ENCODE measurements at regions not wholly inside any gene's neighbourhood (a gene's known extent, or its start where the extent isn't known, plus 50 kb on each side); places are given as distances from the start of the nearest gene placed in this dataset.
"Not testable (repeated sequence)": the region's sequence is repeated elsewhere in the genome, so short reads cannot be mapped to it uniquely, and the experiment has no call there.

- Mint-ChIP-seq H3K36me3 (ENCODE audit: low read depth) (no peaks in the 10 kb centered on the region), H3K27me3 (ENCODE audit: low read depth) (peaks cover 8% of the 10 kb centered on the region), H3K27ac (no peak overlapping the region), H3K4me3 (no peak overlapping the region), H3K9me3 (no peaks in the 10 kb centered on the region), H3K4me1 (ENCODE audit: low read depth) (no peaks in the 10 kb centered on the region)
- intact Hi-C loops (cut with micrococcal nuclease): no loop called here
- DNase-seq: no peak
- CTCF ChIA-PET: no interaction called here
Measured at GRCh38 chr3:11898611-11899325, 52.1 kb upstream of the TAMM41 start.

GRCh38 chr3:11899389-11899788 lies 52.7 kb upstream of the TAMM41 start:
- DNase-seq; CTCF ChIA-PET; H3K4me1 Mint-ChIP-seq (ENCODE audit: low read depth); intact Hi-C loops (cut with micrococcal nuclease); H3K27ac Mint-ChIP-seq; H3K4me3 Mint-ChIP-seq; H3K27me3 Mint-ChIP-seq (ENCODE audit: low read depth); H3K36me3 Mint-ChIP-seq (ENCODE audit: low read depth); H3K9me3 Mint-ChIP-seq: not testable (repeated sequence)

GRCh38 chr3:11899826-11900225 lies 53.1 kb upstream of the TAMM41 start:
- no peak overlapping the region for H3K27ac Mint-ChIP-seq
- H3K9me3 Mint-ChIP-seq: no peaks in the 10 kb centered on the region
- CTCF ChIA-PET: no interaction called here
- H3K27me3 Mint-ChIP-seq (ENCODE audit: low read depth): peaks cover 3% of the 10 kb centered on the region
- no peak for DNase-seq
- intact Hi-C loops (cut with micrococcal nuclease): no loop called here
- no peaks in the 10 kb centered on the region for H3K36me3 Mint-ChIP-seq (ENCODE audit: low read depth)
- H3K4me1 Mint-ChIP-seq (ENCODE audit: low read depth): no peaks in the 10 kb centered on the region
- no peak overlapping the region for H3K4me3 Mint-ChIP-seq

- Mint-ChIP-seq H3K36me3 (ENCODE audit: low read depth) (no peaks in the 10 kb centered on the region), H3K4me1 (ENCODE audit: low read depth) (no peaks in the 10 kb centered on the region), H3K9me3 (no peaks in the 10 kb centered on the region), H3K4me3 (no peak overlapping the region), H3K27ac (no peak overlapping the region), H3K27me3 (ENCODE audit: low read depth) (no peaks in the 10 kb centered on the region)
- no peak for DNase-seq
- CTCF ChIA-PET: no interaction called here
- intact Hi-C loops (cut with micrococcal nuclease): no loop called here
Measured at GRCh38 chr3:11900824-11901223, 54.1 kb upstream of the TAMM41 start.

GRCh38 chr3:11901286-11901875 lies 54.7 kb upstream of the TAMM41 start:
- Mint-ChIP-seq H3K27me3 (ENCODE audit: low read depth) (no peaks in the 10 kb centered on the region), H3K27ac (no peak overlapping the region), H3K36me3 (ENCODE audit: low read depth) (no peaks in the 10 kb centered on the region), H3K4me1 (ENCODE audit: low read depth) (no peaks in the 10 kb centered on the region), H3K4me3 (no peak overlapping the region), H3K9me3 (no peaks in the 10 kb centered on the region)
- CTCF ChIA-PET: no interaction called here
- intact Hi-C loops (cut with micrococcal nuclease): no loop called here
- no peak for DNase-seq

- H3K27ac Mint-ChIP-seq: no peak overlapping the region
- intact Hi-C loops (cut with micrococcal nuclease): no loop called here
Measured at GRCh38 chr3:11903047-11903446, 56.4 kb upstream of the TAMM41 start.

GRCh38 chr3:11903447-11903846 lies 56.8 kb upstream of the TAMM41 start:
- H3K4me3 Mint-ChIP-seq: no peak overlapping the region
- no peaks in the 10 kb centered on the region for H3K27me3 Mint-ChIP-seq (ENCODE audit: low read depth)
- DNase-seq: no peak
- H3K4me1 Mint-ChIP-seq (ENCODE audit: low read depth): no peaks in the 10 kb centered on the region
- H3K27ac Mint-ChIP-seq: no peak overlapping the region
- H3K9me3 Mint-ChIP-seq: no peaks in the 10 kb centered on the region
- intact Hi-C loops (cut with micrococcal nuclease): no loop called here
- no peaks in the 10 kb centered on the region for H3K36me3 Mint-ChIP-seq (ENCODE audit: low read depth)
- CTCF ChIA-PET: interaction anchor here (0.7 to 0.8 kb wide), 2 partner anchors 9 to 41 kb away, joined by 3 to 4 read pairs; no protein-coding TSS in a partner anchor

More at GRCh38 chr3:11903047-11903446, 56.4 kb upstream of the TAMM41 start:
- H3K4me1 Mint-ChIP-seq (ENCODE audit: low read depth): no peaks in the 10 kb centered on the region
- no peak for DNase-seq
- CTCF ChIA-PET: no interaction called here
- no peaks in the 10 kb centered on the region for H3K9me3 Mint-ChIP-seq
- H3K27me3 Mint-ChIP-seq (ENCODE audit: low read depth): no peaks in the 10 kb centered on the region
- no peak overlapping the region for H3K4me3 Mint-ChIP-seq
- H3K36me3 Mint-ChIP-seq (ENCODE audit: low read depth): no peaks in the 10 kb centered on the region

GRCh38 chr3:11904157-11904556 lies 57.5 kb upstream of the TAMM41 start:
- H3K4me1 Mint-ChIP-seq (ENCODE audit: low read depth): no peaks in the 10 kb centered on the region
- H3K9me3 Mint-ChIP-seq: no peaks in the 10 kb centered on the region
- no peaks in the 10 kb centered on the region for H3K27me3 Mint-ChIP-seq (ENCODE audit: low read depth)
- CTCF ChIA-PET: interaction anchor here (0.7 to 0.8 kb wide), 2 partner anchors 9 to 40 kb away, joined by 3 to 4 read pairs; no protein-coding TSS in a partner anchor
- no peak overlapping the region for H3K27ac Mint-ChIP-seq
- DNase-seq: no peak
- intact Hi-C loops (cut with micrococcal nuclease): no loop called here
- no peak overlapping the region for H3K4me3 Mint-ChIP-seq
- no peaks in the 10 kb centered on the region for H3K36me3 Mint-ChIP-seq (ENCODE audit: low read depth)

GRCh38 chr3:11906407-11906806 lies 59.7 kb upstream of the TAMM41 start:
- no peak overlapping the region for H3K27ac Mint-ChIP-seq
- no peaks in the 10 kb centered on the region for H3K27me3 Mint-ChIP-seq (ENCODE audit: low read depth)
- H3K9me3 Mint-ChIP-seq: no peaks in the 10 kb centered on the region
- H3K36me3 Mint-ChIP-seq (ENCODE audit: low read depth): no peaks in the 10 kb centered on the region
- no peaks in the 10 kb centered on the region for H3K4me1 Mint-ChIP-seq (ENCODE audit: low read depth)
- no peak overlapping the region for H3K4me3 Mint-ChIP-seq
- CTCF ChIA-PET: no interaction called here
- intact Hi-C loops (cut with micrococcal nuclease): no loop called here
- DNase-seq: no peak

- CTCF ChIA-PET: no interaction called here
- no peaks in the 10 kb centered on the region for H3K27me3 Mint-ChIP-seq (ENCODE audit: low read depth)
- H3K27ac Mint-ChIP-seq: no peak overlapping the region
- H3K4me3 Mint-ChIP-seq: no peak overlapping the region
- H3K36me3 Mint-ChIP-seq (ENCODE audit: low read depth): no peaks in the 10 kb centered on the region
- H3K4me1 Mint-ChIP-seq (ENCODE audit: low read depth): no peaks in the 10 kb centered on the region
- intact Hi-C loops (cut with micrococcal nuclease): no loop called here
- DNase-seq: no peak
- H3K9me3 Mint-ChIP-seq: no peaks in the 10 kb centered on the region
Measured at GRCh38 chr3:11907667-11908660, 61.3 kb upstream of the TAMM41 start.

GRCh38 chr3:11908981-11909698 lies 62.5 kb upstream of the TAMM41 start:
- CTCF ChIA-PET: no interaction called here

GRCh38 chr3:11909726-11910125 lies 63.0 kb upstream of the TAMM41 start:
- H3K4me1 Mint-ChIP-seq (ENCODE audit: low read depth): no peaks in the 10 kb centered on the region
- peaks cover 2% of the 10 kb centered on the region for H3K27me3 Mint-ChIP-seq (ENCODE audit: low read depth)
- no peaks in the 10 kb centered on the region for H3K36me3 Mint-ChIP-seq (ENCODE audit: low read depth)
- intact Hi-C loops (cut with micrococcal nuclease): no loop called here
- no peak overlapping the region for H3K4me3 Mint-ChIP-seq
- no peak for DNase-seq
- H3K27ac Mint-ChIP-seq: no peak overlapping the region
- no peaks in the 10 kb centered on the region for H3K9me3 Mint-ChIP-seq
- CTCF ChIA-PET: no interaction called here

More at GRCh38 chr3:11908981-11909698, 62.5 kb upstream of the TAMM41 start:
- intact Hi-C loops (cut with micrococcal nuclease): no loop called here
- no peaks in the 10 kb centered on the region for H3K36me3 Mint-ChIP-seq (ENCODE audit: low read depth)
- H3K4me3 Mint-ChIP-seq: no peak overlapping the region
- H3K9me3 Mint-ChIP-seq: no peaks in the 10 kb centered on the region
- no peak for DNase-seq
- H3K27me3 Mint-ChIP-seq (ENCODE audit: low read depth): peaks cover 2% of the 10 kb centered on the region
- H3K4me1 Mint-ChIP-seq (ENCODE audit: low read depth): no peaks in the 10 kb centered on the region
- no peak overlapping the region for H3K27ac Mint-ChIP-seq

All from activated naive CD4-positive, alpha-beta T cell treated with anti-CD3 and anti-CD28 coated beads for 36 hours (primary cell).